GM19023 (cell line): ENCODE measurements at regions not wholly inside any gene's neighbourhood (a gene's known extent, or its start where the extent isn't known, plus 50 kb on each side); places are given as distances from the start of the nearest gene placed in this dataset.
"Not testable (repeated sequence)": the region's sequence is repeated elsewhere in the genome, so short reads cannot be mapped to it uniquely, and the experiment has no call there.

ENCODE experiments used
- ATAC-seq: cut with Tn5 transposase; IDR thresholded peaks from one replicate; pipeline ENCODE4 v1.9.1; 2021; ENCODE audit warnings: mild to moderate bottlenecking, moderate library complexity; ENCODE audit not compliant: unreplicated experiment

- ATAC-seq: no peak
Observed at GRCh38 chr13:83162493-83162892, 719.8 kb downstream of the SLITRK1 start.

DNA sequence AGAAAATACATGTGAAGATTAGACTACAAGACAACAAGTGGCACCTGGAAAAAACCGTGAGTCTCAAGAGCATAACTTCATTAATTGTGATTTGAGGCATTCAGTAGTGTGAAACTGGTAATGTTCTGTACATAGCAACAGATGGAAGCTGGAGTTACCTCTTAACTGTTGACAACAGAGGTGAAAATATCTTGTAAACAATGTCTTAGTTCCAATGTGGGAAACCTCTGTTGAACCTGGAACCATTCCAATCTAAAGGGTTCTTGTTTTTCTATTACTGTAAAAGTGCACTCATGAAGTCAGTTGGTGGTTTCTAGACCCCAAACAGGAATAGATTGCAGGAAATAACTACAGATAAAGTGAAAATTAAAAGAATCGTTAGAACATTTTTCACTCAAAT is 728.4 kb downstream of the SLITRK1 start:
- ATAC-seq: no peak

- no peak for ATAC-seq
Observed at GRCh38 chr13:83151308-83151660, 731.0 kb downstream of the SLITRK1 start.

- no peak for ATAC-seq
Observed at GRCh38 chr13:83150616-83151307, 731.5 kb downstream of the SLITRK1 start.

- ATAC-seq: no peak
Observed at GRCh38 chr13:83136660-83137059, 745.6 kb downstream of the SLITRK1 start.

DNA sequence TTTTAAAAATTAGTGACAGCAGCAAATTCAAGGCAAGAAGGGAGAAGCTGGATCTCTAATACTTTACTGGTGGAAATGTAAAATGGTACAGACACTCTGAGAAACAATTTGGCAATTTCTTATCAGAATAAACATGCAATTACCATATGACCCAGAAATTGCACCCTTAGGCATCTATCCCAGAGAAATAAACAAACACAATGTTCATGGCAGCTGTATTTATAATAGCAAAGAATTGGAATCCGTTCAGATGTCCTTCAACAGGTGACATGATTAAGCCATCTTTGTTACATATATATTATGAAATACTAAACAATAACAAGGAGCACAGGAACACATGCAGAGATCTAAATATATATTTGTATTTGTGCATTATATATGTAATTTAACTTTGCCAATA is 756.5 kb downstream of the SLITRK1 start:
- no peak for ATAC-seq

GRCh38 chr13:83121896-83122295 is 760.4 kb downstream of the SLITRK1 start:
- no peak for ATAC-seq

DNA sequence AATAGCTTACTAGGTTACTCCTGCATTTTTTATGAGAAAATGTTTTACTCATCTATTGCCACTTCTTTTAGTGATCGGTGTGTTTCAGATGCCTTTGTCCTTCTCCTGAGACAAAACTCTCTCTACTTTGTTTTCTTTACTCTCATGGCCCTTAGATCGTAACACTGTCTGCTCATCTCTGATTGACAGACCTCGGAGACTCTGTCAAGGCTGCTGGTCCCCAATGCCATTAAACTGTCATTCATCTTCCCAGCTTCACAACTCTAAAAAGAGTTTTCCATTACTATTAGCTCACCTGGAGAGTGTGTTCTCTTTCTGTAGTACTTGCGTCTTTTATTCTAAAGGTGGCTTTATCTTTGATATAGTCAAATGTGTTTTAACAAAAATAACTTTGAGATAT is 765.2 kb downstream of the SLITRK1 start:
- no peak for ATAC-seq

DNA sequence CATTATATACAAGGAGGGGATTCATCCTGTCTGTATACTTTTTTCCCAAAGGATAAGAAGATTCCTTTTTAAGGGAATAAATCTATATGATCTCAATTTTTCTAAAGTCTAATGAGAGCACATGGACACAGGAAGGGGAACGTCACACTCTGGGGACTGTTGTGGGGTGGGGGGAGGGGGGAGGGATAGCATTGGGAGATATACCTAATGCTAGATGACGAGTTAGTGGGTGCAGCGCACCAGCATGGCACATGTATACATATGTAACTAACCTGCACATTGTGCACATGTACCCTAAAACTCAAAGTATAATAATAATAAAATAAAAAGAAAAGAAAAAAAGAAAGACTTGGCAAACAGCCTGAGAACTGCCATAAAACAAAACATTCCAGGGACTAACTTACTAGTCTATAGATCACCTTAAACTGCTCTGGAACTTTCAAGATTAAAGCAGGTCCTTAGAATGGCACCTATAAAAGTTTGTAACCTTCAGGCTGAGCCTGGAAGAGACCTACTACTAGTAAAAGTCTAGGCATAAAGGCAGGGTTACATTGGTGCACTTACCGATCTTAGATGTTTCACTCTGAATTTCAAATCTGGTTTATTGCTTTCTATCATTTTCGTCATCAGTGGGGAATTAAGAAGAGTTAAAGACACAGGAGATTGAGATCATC is 780.6 kb downstream of the SLITRK1 start:
- not testable (repeated sequence) for ATAC-seq

- no peak for ATAC-seq
Observed at GRCh38 chr13:83100237-83100636, 782.0 kb downstream of the SLITRK1 start.

DNA sequence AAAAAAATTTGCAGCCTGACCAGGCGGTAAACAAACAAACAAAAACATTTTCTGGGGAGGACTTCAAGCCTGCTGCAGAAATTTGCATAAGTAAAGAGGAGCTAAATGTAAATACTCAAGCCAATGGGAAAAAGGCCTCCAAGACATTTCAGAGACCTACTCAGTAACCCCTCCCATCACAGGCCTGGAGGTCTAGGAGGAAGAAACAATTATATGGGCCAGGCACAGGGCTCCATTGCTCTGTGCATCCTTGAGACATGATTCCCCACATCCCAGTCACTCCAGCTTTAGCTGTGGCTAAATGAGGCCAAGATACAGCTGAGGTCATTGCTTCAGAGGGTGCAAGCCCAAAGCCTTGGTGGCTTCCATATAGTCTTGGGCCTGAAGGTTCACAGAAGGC is 793.4 kb downstream of the SLITRK1 start:
- no peak for ATAC-seq

GRCh38 chr13:83086948-83087347 is 795.3 kb downstream of the SLITRK1 start:
- no peak for ATAC-seq

DNA sequence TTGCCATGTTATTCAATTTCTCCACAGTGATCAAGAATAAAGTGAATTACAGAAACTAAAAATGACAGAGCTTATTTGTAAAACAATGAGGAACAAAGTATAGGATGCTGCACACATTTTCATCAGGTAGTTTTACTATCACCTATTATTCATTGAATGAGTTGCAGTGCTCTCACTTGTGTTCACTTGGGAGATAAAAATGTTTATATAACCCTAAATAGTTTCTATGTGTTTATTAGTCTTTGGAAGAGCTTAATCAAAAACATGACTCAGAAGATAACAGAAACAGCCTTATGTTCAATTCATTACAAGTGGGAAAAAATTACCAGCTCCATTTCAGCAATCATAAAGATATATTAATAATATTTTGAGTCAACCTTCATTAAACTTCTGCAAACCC is 796.2 kb downstream of the SLITRK1 start:
- ATAC-seq: no peak

DNA sequence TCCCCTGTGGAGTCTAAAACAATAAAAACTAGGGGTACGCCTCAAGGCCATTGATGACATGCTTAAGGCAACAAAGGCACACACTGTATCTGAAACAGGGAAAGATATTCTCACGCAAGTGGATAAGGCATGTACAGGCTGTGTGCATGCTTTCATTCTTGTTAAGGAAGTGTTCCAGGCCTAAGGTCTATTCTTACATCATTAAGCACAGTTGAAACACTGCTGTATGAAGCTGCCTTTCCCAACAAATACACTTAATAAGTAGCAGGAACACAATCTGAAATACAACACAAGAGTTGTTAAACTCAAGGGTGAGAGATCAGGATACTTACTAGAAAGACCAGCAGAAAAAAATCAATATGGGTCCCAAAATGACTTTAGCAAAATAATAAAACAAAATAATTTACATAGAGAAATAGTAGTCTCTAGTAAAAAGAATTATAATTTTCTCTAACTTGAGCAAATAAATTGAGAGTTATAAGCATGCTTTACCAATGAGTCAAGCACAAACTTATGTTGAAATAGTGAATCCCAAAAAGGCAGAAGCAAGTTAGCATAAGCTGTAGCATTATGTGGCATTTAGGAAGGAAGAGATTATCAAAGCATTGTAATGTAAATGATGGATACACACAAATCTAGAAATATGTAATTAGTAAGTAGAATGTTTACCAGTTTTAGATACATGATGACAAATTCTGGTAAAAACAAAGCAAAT is 796.9 kb downstream of the SLITRK1 start:
- ATAC-seq: no peak

GRCh38 chr13:83077499-83077898 is 804.8 kb downstream of the SLITRK1 start:
- no peak for ATAC-seq

DNA sequence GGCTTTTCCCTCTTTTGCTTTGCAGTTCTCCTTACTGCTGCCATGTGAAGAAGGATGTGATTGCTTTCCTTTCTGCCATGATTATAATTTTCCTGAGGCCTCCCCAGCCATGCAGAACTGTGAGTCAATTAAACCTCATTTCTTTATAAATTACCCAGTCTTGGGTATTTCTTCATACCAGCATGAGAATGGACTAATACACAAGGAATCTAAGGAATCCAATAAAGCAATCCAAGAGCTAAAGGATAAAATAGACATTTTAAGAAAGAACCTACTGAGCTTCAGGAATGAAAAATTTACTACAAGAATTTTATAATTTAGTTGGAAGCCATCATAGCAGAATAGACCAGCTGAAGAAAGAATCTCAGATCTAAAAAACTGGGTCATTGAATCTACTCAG is 808.3 kb downstream of the SLITRK1 start:
- ATAC-seq: not testable (repeated sequence)

DNA sequence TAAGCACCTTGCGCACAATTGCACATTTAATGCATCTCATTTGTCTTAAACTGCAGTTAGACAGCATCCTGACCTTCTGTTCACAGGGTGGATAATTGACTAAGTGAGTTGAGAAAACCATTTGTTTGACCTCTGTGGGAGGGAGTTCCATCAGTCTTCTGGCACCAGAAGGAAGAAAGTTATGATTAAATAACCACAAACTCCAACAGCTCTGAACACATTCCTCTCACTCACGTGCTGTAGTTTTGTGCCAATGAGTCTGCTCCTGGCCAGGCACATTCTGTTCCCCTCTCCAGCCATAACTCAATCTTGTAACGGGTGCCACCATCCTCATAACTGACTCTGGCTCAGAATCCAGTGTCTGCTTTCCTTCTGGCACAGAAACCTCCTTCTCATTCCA is 817.2 kb downstream of the SLITRK1 start:
- no peak for ATAC-seq

DNA sequence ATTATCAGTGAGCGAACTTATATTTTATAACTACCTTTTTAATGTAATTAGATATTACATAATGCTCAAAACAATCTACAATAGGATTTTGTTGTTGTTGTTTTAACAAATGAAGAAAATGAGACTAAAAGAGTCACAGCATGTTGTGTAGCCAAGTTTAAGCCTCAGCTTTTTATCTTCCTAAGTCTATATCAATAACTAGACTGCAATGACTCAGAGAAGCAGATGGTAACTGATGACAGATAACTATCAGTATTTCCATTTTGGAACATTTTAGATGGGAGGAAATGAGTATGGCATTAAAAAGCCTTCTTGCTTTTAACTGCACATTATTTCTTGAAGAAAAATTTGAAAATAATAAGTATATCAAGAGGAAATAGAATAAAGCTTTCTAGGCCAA is 825.2 kb downstream of the SLITRK1 start:
- ATAC-seq: no peak

- ATAC-seq: no peak
Observed at GRCh38 chr13:83056269-83056668, 826.0 kb downstream of the SLITRK1 start.

- ATAC-seq: no peak
Observed at GRCh38 chr13:83048419-83048818, 833.9 kb downstream of the SLITRK1 start.

- no peak for ATAC-seq
Observed at GRCh38 chr13:83024955-83025594, 857.2 kb downstream of the SLITRK1 start.

- no peak for ATAC-seq
Observed at GRCh38 chr13:83024232-83024631, 858.0 kb downstream of the SLITRK1 start.
